OCI-LY1 (cell line): ENCODE measurements at regions not wholly inside any gene's neighbourhood (a gene's known extent, or its start where the extent isn't known, plus 50 kb on each side); places are given as distances from the start of the nearest gene placed in this dataset.

Experiments used
- H2AFZ ChIP-seq: fragments of 200-600 bp; sonication (generic), shearing (Covaris generic); 2 replicates; pipeline ENCODE4 v1.6.0; 2014; ENCODE audit warnings: antibody characterized with exemption, mild to moderate bottlenecking, low read length
- H3F3A ChIP-seq: fragments of 200-600 bp; sonication (generic), shearing (Covaris generic); 2 replicates; pipeline ENCODE4 v1.6.0; 2014; ENCODE audit warnings: mild to moderate bottlenecking, antibody characterized with exemption, low read length, moderate library complexity; ENCODE audit not compliant: insufficient read depth
- H3K27ac ChIP-seq: fragments of 200-600 bp; sonication (generic); 2 replicates; pipeline ENCODE4 v1.5.1; 2014; ENCODE audit warnings: low read length, mixed run types, mild to moderate bottlenecking, low read depth; ENCODE audit not compliant: poor library complexity, severe bottlenecking
- H3K27me3 ChIP-seq: fragments of 200-600 bp; sonication (generic); 2 replicates; pipeline ENCODE4 v1.6.0; 2014; ENCODE audit warnings: antibody characterized with exemption, mild to moderate bottlenecking, low read length, moderate library complexity; ENCODE audit not compliant: insufficient read depth
- H3K36me3 ChIP-seq: fragments of 200-600 bp; sonication (generic); 2 replicates; pipeline ENCODE4 v1.6.1; 2014; ENCODE audit warnings: mild to moderate bottlenecking, antibody characterized with exemption, low read length, moderate library complexity, mixed read lengths; ENCODE audit not compliant: insufficient read depth
- H3K4me1 ChIP-seq: fragments of 200-600 bp; sonication (generic); 2 replicates; pipeline ENCODE4 v1.5.1; 2014; ENCODE audit warnings: mild to moderate bottlenecking, low read length, moderate library complexity; ENCODE audit not compliant: insufficient read depth, severe bottlenecking
- H3K4me2 ChIP-seq: fragments of 200-600 bp; sonication (generic), shearing (Covaris generic); 2 replicates; pipeline ENCODE4 v1.6.1; 2014; ENCODE audit warnings: low read length
- H3K4me3 ChIP-seq: fragments of 200-600 bp; sonication (generic); 2 replicates; pipeline ENCODE4 v1.5.1; 2014; ENCODE audit warnings: low read length, low read depth, mild to moderate bottlenecking, mixed read lengths; ENCODE audit not compliant: poor library complexity, severe bottlenecking
- H3K79me2 ChIP-seq: fragments of 200-600 bp; shearing (Covaris generic); 2 replicates; pipeline ENCODE4 v1.6.1; 2016; ENCODE audit warnings: mixed run types, low read length, mixed read lengths; ENCODE audit not compliant: insufficient read depth
- H3K9ac ChIP-seq: fragments of 200-600 bp; sonication (generic), shearing (Covaris generic); 2 replicates; pipeline ENCODE4 v1.6.1; 2014; ENCODE audit warnings: mild to moderate bottlenecking, low read length, mixed read lengths
- H3K9me2 ChIP-seq: fragments of 200-600 bp; sonication (generic), shearing (Covaris generic); 2 replicates; pipeline ENCODE4 v1.6.1; 2014; ENCODE audit warnings: low read depth, mild to moderate bottlenecking, low read length, mixed read lengths
- H3K9me3 ChIP-seq: fragments of 200-600 bp; shearing (Covaris generic); 2 replicates; pipeline ENCODE4 v1.6.1; 2014; ENCODE audit warnings: low read length, mixed read lengths
- H4K20me1 ChIP-seq: fragments of 200-600 bp; sonication (generic), shearing (Covaris generic); 2 replicates; pipeline ENCODE4 v1.6.0; 2016; ENCODE audit warnings: mild to moderate bottlenecking, low read length; ENCODE audit not compliant: insufficient read depth
- EZH2 ChIP-seq: fragments of 200-600 bp; sonication (generic), shearing (Covaris generic); IDR thresholded peaks from 2 replicates; pipeline ENCODE4 v1.8.0; 2017; ENCODE audit warnings: borderline replicate concordance, mixed run types, mild to moderate bottlenecking, antibody characterized with exemption, low read length, moderate library complexity, mixed read lengths
- TF ChIP-seq, protein P1 (sequence below): fragments of 200-600 bp; sonication (generic), shearing (Covaris generic); IDR thresholded peaks from 2 replicates; pipeline ENCODE4 v1.5.1; 2017; ENCODE audit warnings: mild to moderate bottlenecking, antibody characterized with exemption, low read length, moderate library complexity, mixed read lengths

- Histone ChIP-seq H3K27ac (no peak overlapping the region), H3K36me3 (no peaks in the 10 kb centered on the region), H3K9ac (no peak overlapping the region), H4K20me1 (no peaks in the 10 kb centered on the region), H3K27me3 (no peaks in the 10 kb centered on the region), H3K4me3 (no peak overlapping the region), H3K4me1 (no peaks in the 10 kb centered on the region), H3F3A (no peaks in the 10 kb centered on the region), H3K9me2 (no peaks in the 10 kb centered on the region), H3K79me2 (no peaks in the 10 kb centered on the region), H3K9me3 (no peaks in the 10 kb centered on the region), H2AFZ (no peak overlapping the region), H3K4me2 (no peak overlapping the region)
- no peak for TF ChIP-seq EZH2
- TF ChIP-seq, protein P1, sequence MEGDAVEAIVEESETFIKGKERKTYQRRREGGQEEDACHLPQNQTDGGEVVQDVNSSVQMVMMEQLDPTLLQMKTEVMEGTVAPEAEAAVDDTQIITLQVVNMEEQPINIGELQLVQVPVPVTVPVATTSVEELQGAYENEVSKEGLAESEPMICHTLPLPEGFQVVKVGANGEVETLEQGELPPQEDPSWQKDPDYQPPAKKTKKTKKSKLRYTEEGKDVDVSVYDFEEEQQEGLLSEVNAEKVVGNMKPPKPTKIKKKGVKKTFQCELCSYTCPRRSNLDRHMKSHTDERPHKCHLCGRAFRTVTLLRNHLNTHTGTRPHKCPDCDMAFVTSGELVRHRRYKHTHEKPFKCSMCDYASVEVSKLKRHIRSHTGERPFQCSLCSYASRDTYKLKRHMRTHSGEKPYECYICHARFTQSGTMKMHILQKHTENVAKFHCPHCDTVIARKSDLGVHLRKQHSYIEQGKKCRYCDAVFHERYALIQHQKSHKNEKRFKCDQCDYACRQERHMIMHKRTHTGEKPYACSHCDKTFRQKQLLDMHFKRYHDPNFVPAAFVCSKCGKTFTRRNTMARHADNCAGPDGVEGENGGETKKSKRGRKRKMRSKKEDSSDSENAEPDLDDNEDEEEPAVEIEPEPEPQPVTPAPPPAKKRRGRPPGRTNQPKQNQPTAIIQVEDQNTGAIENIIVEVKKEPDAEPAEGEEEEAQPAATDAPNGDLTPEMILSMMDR: no peak
These were observed 104.6 kb downstream of the TFAP2A start for GRCh38 chr6:10310330-10310653.

- no peaks in the 10 kb centered on the region for H3K79me2 ChIP-seq
- H3F3A ChIP-seq: no peaks in the 10 kb centered on the region
- H3K36me3 ChIP-seq: no peaks in the 10 kb centered on the region
- no peaks in the 10 kb centered on the region for H3K27me3 ChIP-seq
- no peak for TF ChIP-seq EZH2
- TF ChIP-seq, protein P1: no peak
- H2AFZ ChIP-seq: no peak overlapping the region
- no peak overlapping the region for H3K4me3 ChIP-seq
- H3K9ac ChIP-seq: no peak overlapping the region
- H4K20me1 ChIP-seq: no peaks in the 10 kb centered on the region
- no peaks in the 10 kb centered on the region for H3K4me1 ChIP-seq
- H3K9me2 ChIP-seq: no peaks in the 10 kb centered on the region
- no peak overlapping the region for H3K4me2 ChIP-seq
- no peak overlapping the region for H3K27ac ChIP-seq
- H3K9me3 ChIP-seq: no peaks in the 10 kb centered on the region
These were observed 105.2 kb downstream of the TFAP2A start for GRCh38 chr6:10309457-10310329.

DNA sequence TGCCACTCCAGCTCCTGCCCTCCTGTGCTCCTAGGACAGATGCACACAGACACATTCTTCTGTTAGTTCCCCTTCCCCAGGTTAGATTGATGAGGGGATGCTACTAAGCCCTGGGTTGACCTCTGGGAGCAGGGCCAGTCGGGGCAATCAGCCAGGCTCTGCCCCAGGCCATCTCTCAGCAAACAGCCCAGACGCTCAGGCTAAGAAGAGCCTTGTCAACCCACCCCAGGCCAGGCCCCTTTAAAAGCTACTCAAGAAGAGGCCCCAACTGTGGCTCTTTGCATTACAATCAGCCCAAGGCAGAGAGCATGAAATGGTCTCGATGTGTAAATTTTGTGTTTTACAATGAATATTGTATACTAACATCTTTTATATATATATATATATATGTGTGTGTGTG is 107.4 kb downstream of the TFAP2A start:
- TF ChIP-seq, protein P1: no peak
- TF ChIP-seq EZH2: no peak
- no peak overlapping the region for H3K27ac ChIP-seq
- no peaks in the 10 kb centered on the region for H4K20me1 ChIP-seq

More for the DNA sequence above, 107.4 kb downstream of the TFAP2A start:
- Histone ChIP-seq H3K27me3 (no peaks in the 10 kb centered on the region), H3K9me3 (no peaks in the 10 kb centered on the region), H3K4me1 (no peaks in the 10 kb centered on the region), H2AFZ (no peak overlapping the region), H3K79me2 (no peaks in the 10 kb centered on the region), H3K4me2 (no peak overlapping the region), H3K9me2 (no peaks in the 10 kb centered on the region), H3K36me3 (no peaks in the 10 kb centered on the region), H3K4me3 (no peak overlapping the region), H3K9ac (no peak overlapping the region), H3F3A (no peaks in the 10 kb centered on the region)
